Smooth muscle cell of the brain vasculature (primary cell): ENCODE measurements at regions not wholly inside any gene's neighbourhood (a gene's known extent, or its start where the extent isn't known, plus 50 kb on each side); places are given as distances from the start of the nearest gene placed in this dataset.
"Not testable (repeated sequence)": the region's sequence is repeated elsewhere in the genome, so short reads cannot be mapped to it uniquely, and the experiment has no call there.

Experiments
- DNase-seq: peaks from one replicate; pipeline ENCODE4 v3.0.0-alpha.2; 2012; ENCODE audit warnings: low read depth, low spot score

DNA sequence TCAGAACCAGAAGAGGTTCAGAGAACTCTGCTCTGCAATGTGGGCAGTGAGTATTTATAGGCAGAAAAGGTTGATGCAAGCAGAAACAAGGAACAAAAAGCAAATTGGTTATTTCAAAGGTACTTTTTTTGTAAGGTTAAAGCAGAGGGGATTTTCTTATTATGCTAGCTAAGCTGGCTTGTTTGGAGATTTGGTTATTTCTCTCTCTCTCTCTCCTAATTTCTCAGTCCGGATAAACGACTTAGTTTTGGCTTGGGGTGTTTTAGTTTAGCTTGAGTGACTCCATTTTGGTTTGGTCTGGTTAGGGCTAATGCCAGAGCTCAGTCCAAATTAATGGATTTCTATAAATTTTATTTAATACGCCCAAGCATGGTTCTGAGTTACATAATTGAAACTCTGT lies 566.8 kb downstream of the SH2D4B start:
- DNase-seq = no peak

DNA sequence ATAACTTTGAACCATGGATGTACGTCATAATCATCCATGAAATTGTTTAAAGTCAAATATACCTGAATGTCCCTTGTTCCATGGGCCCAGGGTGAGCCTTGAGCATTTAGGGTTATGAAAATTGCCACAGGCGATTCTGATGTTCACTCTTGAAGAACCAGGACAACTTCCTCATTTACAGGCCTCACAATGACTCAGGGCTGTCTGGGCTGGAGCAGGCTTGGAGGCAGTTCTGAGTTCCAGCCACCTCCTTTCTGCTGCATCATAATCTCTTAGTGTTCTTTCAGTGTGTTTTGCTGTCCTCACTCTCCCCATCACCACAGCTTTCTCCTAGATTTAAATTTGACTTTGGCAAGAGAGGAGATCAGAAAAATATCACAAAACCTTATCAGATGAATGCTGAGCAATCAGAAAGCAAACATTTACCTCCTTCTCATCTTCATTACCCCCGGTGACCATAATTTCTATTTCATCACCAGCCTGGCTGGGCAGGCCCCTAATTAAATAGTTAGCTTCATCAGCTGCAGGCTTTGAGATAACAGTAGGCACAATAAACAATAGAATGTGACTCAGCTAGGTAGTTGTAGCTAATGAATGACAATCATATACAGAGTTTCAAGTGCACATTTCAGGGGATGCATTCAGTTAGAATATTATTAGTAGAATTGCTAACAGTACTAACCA lies 571.0 kb downstream of the SH2D4B start:
- DNase-seq = no peak

GRCh38 chr10:81109200-81109752 lies 571.6 kb downstream of the SH2D4B start:
- no peak for DNase-seq

DNA sequence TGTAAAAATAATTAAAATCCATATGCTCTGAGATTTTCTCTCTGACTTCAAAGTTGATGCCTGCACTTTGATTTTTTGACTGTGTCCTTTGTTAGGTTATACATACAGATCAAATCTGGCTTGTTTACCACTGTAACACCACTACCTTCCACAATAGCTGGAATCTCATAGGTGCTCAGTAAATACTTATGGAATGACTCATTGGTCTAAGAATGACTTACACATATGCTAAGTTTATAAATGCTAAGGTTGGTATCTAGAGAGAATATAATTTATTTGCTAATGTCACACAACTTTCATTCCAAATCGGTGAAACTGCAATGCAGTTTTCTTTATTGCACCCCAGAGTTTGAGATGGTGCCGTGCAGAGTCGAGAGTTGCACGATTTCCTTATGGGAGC lies 578.5 kb downstream of the SH2D4B start:
- DNase-seq = no peak

DNA sequence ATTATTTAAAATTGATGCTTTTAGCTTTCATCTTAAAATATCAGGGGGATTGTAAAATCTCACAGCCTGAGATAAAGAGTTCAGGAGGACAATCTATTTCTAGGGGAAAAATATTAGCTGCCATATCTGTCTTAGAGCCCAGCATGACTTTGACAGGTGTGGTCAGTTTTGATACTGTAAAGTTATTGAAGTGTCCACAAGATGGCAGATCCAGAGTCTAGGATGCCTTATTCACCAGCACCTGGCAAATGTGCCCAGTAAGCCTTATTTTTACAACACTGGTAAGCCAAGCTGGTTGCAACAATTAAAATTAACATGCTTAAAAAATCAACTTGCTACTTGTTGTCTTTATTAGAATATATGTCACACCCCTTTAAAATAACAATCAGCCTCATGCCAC lies 579.3 kb downstream of the SH2D4B start:
- no peak for DNase-seq

GRCh38 chr10:81127931-81128330 lies 590.2 kb downstream of the SH2D4B start:
- no peak for DNase-seq

GRCh38 chr10:81130014-81130413 lies 592.3 kb downstream of the SH2D4B start:
- DNase-seq = no peak

DNA sequence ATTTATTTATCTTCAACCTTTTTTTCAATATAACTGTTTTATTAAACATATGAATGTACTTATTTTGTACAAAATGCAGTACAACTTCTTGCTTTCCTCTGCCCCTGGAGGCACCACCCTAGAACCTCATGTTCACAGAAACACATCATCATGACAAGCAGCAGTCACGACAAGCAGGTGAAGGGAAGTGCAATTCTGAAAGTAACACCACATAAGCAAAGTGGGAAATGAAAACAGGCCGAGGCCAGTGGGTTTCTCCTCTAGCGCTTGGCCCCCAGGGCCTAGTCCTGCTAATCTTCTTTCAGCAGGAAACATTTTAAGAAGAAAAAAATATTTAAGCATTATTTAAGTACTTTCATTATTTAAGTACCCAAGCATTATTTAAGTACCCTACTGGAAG lies 598.1 kb downstream of the SH2D4B start:
- no peak for DNase-seq

GRCh38 chr10:81136261-81136660 lies 598.6 kb downstream of the SH2D4B start:
- no peak for DNase-seq

GRCh38 chr10:81145975-81146374 lies 608.3 kb downstream of the SH2D4B start:
- no peak for DNase-seq

GRCh38 chr10:81146436-81146835 lies 608.7 kb downstream of the SH2D4B start:
- DNase-seq = no peak

DNA sequence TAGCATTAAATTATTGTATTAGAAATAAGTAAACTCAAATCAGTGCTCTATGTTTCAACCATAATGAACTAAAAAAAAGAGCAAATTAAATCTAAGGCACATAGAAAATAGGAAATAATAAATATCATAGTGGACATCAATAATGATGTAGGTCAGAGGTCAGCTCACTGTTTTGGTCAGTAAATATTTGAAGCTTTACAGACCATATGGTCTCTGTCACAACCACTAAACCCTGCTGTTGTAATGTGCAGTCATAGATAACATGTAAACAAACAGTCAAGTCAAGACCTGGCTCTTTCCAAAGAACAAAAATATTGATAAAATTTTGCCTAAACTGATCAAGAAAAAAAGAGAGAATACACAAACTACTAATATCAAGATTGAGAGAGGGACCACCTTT lies 615.0 kb downstream of the SH2D4B start:
- DNase-seq = no peak

DNA sequence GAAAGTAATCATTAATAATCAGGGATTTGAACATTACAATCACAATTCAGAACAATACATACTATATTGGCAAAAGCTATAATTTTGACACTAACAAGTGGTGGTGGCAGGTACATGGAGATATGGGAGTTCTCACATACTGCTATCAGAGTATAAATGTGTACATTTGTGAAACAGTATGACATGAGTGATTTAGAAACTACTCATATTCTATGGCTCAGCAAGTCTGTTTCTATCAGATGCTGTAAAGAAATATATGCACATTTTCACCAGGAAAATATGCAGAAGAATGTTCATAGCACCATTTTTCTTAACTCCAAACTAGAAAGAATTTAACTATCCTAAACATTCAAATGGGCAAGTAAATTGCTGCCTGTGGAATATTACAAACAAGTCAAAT lies 620.0 kb downstream of the SH2D4B start:
- DNase-seq = no peak

DNA sequence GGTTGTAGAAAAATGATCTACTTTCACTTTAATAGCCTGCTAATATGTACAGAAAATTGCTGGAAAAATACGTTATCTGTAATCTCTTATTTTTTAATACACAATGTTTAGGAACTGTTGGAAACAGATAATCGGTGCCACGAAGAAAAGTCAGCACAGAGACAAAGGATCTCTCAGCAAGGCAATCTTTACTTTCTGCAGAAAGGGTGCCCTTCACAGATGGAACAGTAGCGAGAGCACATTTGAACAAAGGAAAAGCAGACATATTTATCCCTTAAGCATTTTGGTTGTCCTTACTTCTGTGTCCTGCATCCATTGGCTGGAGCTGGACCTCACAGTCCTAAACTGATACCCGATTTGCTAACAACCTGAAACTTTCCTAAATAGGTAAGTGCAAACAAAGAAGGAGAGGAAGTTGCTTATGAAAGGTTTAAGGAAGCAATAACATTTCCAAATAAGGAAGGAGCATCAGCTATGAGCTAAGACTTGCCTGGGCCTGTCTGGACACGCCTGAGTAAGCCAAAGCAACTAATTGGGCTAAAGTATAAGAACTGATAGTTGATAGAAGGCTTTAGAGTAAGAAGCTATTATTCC lies 640.0 kb downstream of the SH2D4B start:
- DNase-seq = no peak

- no peak for DNase-seq
Measured at GRCh38 chr10:81179324-81179723, 641.6 kb downstream of the SH2D4B start.

DNA sequence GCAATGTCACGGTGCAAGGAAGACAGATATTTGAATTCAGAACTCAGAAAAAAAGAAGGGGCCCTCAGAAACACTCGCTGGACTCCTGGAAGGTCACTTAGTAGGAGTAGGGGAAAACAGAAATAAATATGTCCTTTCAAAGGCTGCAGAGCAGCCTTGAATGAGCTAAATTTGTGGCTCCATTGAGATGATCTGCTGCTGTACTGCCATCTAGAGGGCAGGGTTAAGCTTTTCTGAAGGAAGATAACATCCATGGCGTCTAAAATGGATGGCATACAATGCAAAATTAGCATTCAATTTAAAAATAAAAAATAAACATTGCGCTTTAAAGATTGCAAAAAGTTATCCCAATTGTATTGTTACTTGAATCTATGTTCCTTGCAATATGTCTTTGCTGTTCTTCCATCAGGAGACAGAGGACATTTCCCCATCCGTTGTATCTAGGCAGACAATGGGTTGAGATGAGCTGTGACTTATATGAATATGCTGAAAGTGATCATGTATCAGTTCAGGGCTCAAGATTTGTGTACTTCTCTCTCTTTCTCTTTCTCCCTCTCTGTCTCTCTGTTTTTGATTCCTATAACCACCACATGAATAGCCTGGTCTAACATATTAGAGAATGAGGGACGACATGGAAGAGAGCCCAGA lies 642.2 kb downstream of the SH2D4B start:
- DNase-seq = no peak

- DNase-seq = no peak
Measured at GRCh38 chr10:81182296-81182695, 644.6 kb downstream of the SH2D4B start.

- no peak for DNase-seq
Measured at GRCh38 chr10:81192221-81192788, 654.6 kb downstream of the SH2D4B start.

DNA sequence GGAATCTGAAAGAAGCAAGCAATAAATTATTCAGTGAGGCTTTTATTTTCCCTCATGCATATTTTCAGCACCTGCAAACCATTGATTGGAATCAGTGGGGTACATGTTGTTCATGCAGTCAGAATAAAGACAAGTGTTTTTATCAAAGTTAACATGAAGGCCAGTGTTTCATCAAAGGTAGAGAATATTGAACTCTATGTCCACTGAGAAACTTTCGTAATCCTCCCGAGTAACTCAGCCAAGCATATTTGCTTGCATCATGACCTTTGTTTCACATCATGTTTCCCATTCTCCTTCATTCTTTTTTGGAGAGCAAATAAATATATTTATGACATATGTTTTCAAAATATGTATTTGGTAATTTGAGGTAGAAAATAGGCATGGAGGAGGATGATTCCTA lies 663.1 kb downstream of the SH2D4B start:
- no peak for DNase-seq

DNA sequence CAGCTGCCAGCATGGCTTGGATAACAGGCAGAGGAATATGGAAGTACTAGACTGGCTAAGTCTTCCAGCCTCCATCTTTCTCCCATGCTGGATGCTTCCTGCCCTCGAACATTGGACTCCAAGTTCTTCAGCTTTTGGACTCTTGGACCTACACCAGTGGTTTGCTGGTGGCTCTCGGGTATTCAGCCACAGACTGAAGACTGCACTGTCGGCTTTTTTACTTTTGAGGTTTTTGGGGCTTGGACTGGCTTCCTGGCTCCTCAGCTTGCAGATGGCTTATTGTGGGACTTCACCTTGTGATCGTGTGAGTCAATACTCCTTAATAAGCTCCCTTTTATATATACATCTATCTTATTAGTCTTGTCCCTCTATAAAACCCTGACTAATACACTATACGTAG lies 667.6 kb upstream of the NRG3 start:
- DNase-seq = not testable (repeated sequence)

GRCh38 chr10:81213370-81213769 lies 661.6 kb upstream of the NRG3 start:
- DNase-seq = no peak

- DNase-seq = no peak
Measured at GRCh38 chr10:81215498-81215897, 659.5 kb upstream of the NRG3 start.

GRCh38 chr10:81216949-81217348 lies 658.0 kb upstream of the NRG3 start:
- no peak for DNase-seq
